Keratinocyte (primary cell): ENCODE measurements at regions not wholly inside any gene's neighbourhood (a gene's known extent, or its start where the extent isn't known, plus 50 kb on each side); places are given as distances from the start of the nearest gene placed in this dataset.

Experiments
- DNase-seq: peaks from one replicate; pipeline ENCODE4 v3.0.0-alpha.2; 2011; ENCODE audit warnings: low read depth, missing footprints, low spot score
- FAIRE-seq: peaks from 2 replicates; lab custom pipeline; 2011; peaks lifted over from hg19 to GRCh38; lab: Jason Lieb, UNC
- H2AFZ ChIP-seq: 2 replicates; pipeline ENCODE4 v1.6.0; 2012; ENCODE audit warnings: low read length, control low read depth, inconsistent platforms; ENCODE audit not compliant: control insufficient read depth
- H3K27ac ChIP-seq: 2 replicates; pipeline ENCODE4 v1.5.1; 2011; ENCODE audit warnings: low read length; ENCODE audit not compliant: control insufficient read depth, insufficient read depth
- H3K27me3 ChIP-seq: 3 replicates; pipeline ENCODE4 v1.6.0; 2011; ENCODE audit warnings: low read length; ENCODE audit not compliant: control insufficient read depth, insufficient read depth; ENCODE audit errors: extremely low read depth
- H3K36me3 ChIP-seq, 2 experiments: 2 replicates in 1 of 2; 3 replicates in 1 of 2; pipeline ENCODE4 v1.5.1; 2011; ENCODE audit warnings: low read length in 2 of 2, mild to moderate bottlenecking in 1 of 2; ENCODE audit not compliant: control insufficient read depth in 2 of 2, insufficient read depth in 2 of 2; ENCODE audit errors: extremely low read depth in 1 of 2
- H3K4me1 ChIP-seq: 3 replicates; pipeline ENCODE4 v1.5.1; 2011; ENCODE audit warnings: low read length; ENCODE audit not compliant: control insufficient read depth, insufficient read depth; ENCODE audit errors: extremely low read depth
- H3K4me2 ChIP-seq: 3 replicates; pipeline ENCODE4 v1.6.0; 2011; ENCODE audit warnings: low read depth, low read length; ENCODE audit not compliant: control insufficient read depth, insufficient read depth; ENCODE audit errors: extremely low read depth
- H3K4me3 ChIP-seq, 3 experiments: fragments of 200-600 bp in 1 of 3; sonication (generic) in 1 of 3; 2 replicates in 2 of 3; 3 replicates in 1 of 3; pipeline ENCODE4 v1.5.1; 2011 to 2016; ENCODE audit warnings: low read length in 3 of 3, mild to moderate bottlenecking in 3 of 3, control low read depth in 2 of 3, inconsistent platforms in 1 of 3, low read depth in 1 of 3, mixed read lengths in 1 of 3, mixed run types in 1 of 3, moderate library complexity in 1 of 3; ENCODE audit not compliant: control insufficient read depth in 2 of 3, insufficient read depth in 2 of 3; ENCODE audit errors: extremely low read depth in 1 of 3
- H3K79me2 ChIP-seq: 2 replicates; pipeline ENCODE4 v1.6.0; 2012; ENCODE audit warnings: low read length; ENCODE audit not compliant: control insufficient read depth, insufficient read depth
- H3K9ac ChIP-seq: 3 replicates; pipeline ENCODE4 v1.6.0; 2011; ENCODE audit warnings: low read length; ENCODE audit not compliant: control insufficient read depth, insufficient read depth; ENCODE audit errors: extremely low read depth
- H3K9me1 ChIP-seq: 3 replicates; pipeline ENCODE4 v1.6.0; 2011; ENCODE audit warnings: low read length; ENCODE audit not compliant: control insufficient read depth, insufficient read depth; ENCODE audit errors: extremely low read depth
- H3K9me3 ChIP-seq: 2 replicates; pipeline ENCODE4 v1.5.1; 2012; ENCODE audit warnings: low read depth, low read length; ENCODE audit not compliant: control insufficient read depth
- H4K20me1 ChIP-seq: 3 replicates; pipeline ENCODE4 v1.6.0; 2011; ENCODE audit warnings: low read length; ENCODE audit not compliant: control insufficient read depth, insufficient read depth; ENCODE audit errors: extremely low read depth
- CTCF ChIP-seq, 3 experiments: IDR thresholded peaks in 1 of 3; conservative IDR thresholded peaks in 1 of 3; optimal IDR thresholded peaks in 1 of 3; 2 replicates in 2 of 3; 3 replicates in 1 of 3; pipeline versions ENCODE3 to v1.5.1; 2011; ENCODE audit warnings: low read length in 3 of 3, mild to moderate bottlenecking in 3 of 3, moderate library complexity in 2 of 3, control low read depth in 1 of 3, inconsistent platforms in 1 of 3; ENCODE audit not compliant: insufficient read depth in 2 of 3; ENCODE audit errors: extremely low read depth in 1 of 3
- EZH2 ChIP-seq: IDR thresholded peaks from one replicate; pipeline ENCODE4 v1.6.1; 2012; ENCODE audit warnings: inconsistent platforms, mild to moderate bottlenecking, low read length, moderate library complexity
- dilution Hi-C: fragments of 300-500 bp; cut with MboI; formaldehyde crosslinking; loops from one replicate; pipeline ENCODE4 v1.7.0; 2020; ENCODE audit warnings: low sequenced_read_pairs; ENCODE audit not compliant: extremely low pct_ligation_motif_present

GRCh38 chr3:86801921-86802320, 189.0 kb downstream of the VGLL3 start:
- Histone ChIP-seq H3K79me2 (no peaks in the 10 kb centered on the region), H3K4me1 (no peaks in the 10 kb centered on the region), H3K9me1 (no peaks in the 10 kb centered on the region), H4K20me1 (no peaks in the 10 kb centered on the region), H3K4me3 (no peak overlapping the region), H3K9me3 (no peaks in the 10 kb centered on the region), H3K27ac (no peak overlapping the region), H3K27me3 (no peaks in the 10 kb centered on the region), H3K36me3 (no peaks in the 10 kb centered on the region), H3K9ac (no peak overlapping the region), H3K4me2 (no peak overlapping the region), H2AFZ (no peak overlapping the region)
- dilution Hi-C loops: no loop called here
- TF ChIP-seq CTCF (optimal IDR thresholded peaks at IDR 0.05 in 1 of 3, IDR thresholded peaks at IDR 0.05 in 1 of 3, conservative IDR thresholded peaks at IDR 0.05 in 1 of 3; ENCODE audit: extremely low read depth in 1 of 3, insufficient read depth in 2 of 3, low read length in 3 of 3): no peak
- TF ChIP-seq EZH2: no peak
- no peak for FAIRE-seq
- DNase-seq: no peak

- Histone ChIP-seq H2AFZ (no peak overlapping the region), H3K27ac (no peak overlapping the region), H3K9me3 (no peaks in the 10 kb centered on the region), H3K27me3 (no peaks in the 10 kb centered on the region), H3K79me2 (no peaks in the 10 kb centered on the region), H3K4me3 (no peak overlapping the region), H3K36me3 (no peaks in the 10 kb centered on the region), H3K4me2 (no peak overlapping the region), H3K9ac (no peak overlapping the region), H3K9me1 (no peaks in the 10 kb centered on the region), H4K20me1 (no peaks in the 10 kb centered on the region), H3K4me1 (no peaks in the 10 kb centered on the region)
- no peak for TF ChIP-seq EZH2
- no peak for TF ChIP-seq CTCF (optimal IDR thresholded peaks at IDR 0.05 in 1 of 3, IDR thresholded peaks at IDR 0.05 in 1 of 3, conservative IDR thresholded peaks at IDR 0.05 in 1 of 3; ENCODE audit: extremely low read depth in 1 of 3, insufficient read depth in 2 of 3, low read length in 3 of 3)
- FAIRE-seq (no peak), DNase-seq (no peak)
- dilution Hi-C loops: no loop called here
Observed at GRCh38 chr3:86801066-86801465, 189.9 kb downstream of the VGLL3 start.
